Dermis blood vessel endothelial cell (primary cell): ENCODE measurements at regions not wholly inside any gene's neighbourhood (a gene's known extent, or its start where the extent isn't known, plus 50 kb on each side); places are given as distances from the start of the nearest gene placed in this dataset.

ENCODE experiments used
- DNase-seq: peaks from one replicate; pipeline ENCODE4 v3.0.0; 2010

GRCh38 chr9:79222483-79222882 lies 349.3 kb upstream of the TLE4 start:
- DNase-seq: no peak

GRCh38 chr9:79224672-79225433 lies 346.9 kb upstream of the TLE4 start:
- peak; percentile 2 for DNase-seq

- peak; percentile 72 for DNase-seq
These were observed 338.2 kb upstream of the TLE4 start for GRCh38 chr9:79233542-79233941.

- no peak for DNase-seq
These were observed 335.3 kb upstream of the TLE4 start for GRCh38 chr9:79236466-79236865.

- DNase-seq: no peak
These were observed 333.9 kb upstream of the TLE4 start for GRCh38 chr9:79237861-79238260.

- DNase-seq: no peak
These were observed 331.0 kb upstream of the TLE4 start for GRCh38 chr9:79240774-79241173.

- no peak for DNase-seq
These were observed 329.3 kb upstream of the TLE4 start for GRCh38 chr9:79242489-79242888.

GRCh38 chr9:79246170-79246569 lies 325.6 kb upstream of the TLE4 start:
- DNase-seq: no peak

- DNase-seq: no peak
These were observed 324.7 kb upstream of the TLE4 start for GRCh38 chr9:79247021-79247420.

GRCh38 chr9:79250806-79251205 lies 321.0 kb upstream of the TLE4 start:
- DNase-seq: no peak

- peak; percentile 6 for DNase-seq
These were observed 316.7 kb upstream of the TLE4 start for GRCh38 chr9:79254900-79255650.

- no peak for DNase-seq
These were observed 316.0 kb upstream of the TLE4 start for GRCh38 chr9:79255651-79256260.

- peak; percentile 4 for DNase-seq
These were observed 315.0 kb upstream of the TLE4 start for GRCh38 chr9:79256691-79257213.

GRCh38 chr9:79257228-79257781 lies 314.5 kb upstream of the TLE4 start:
- no peak for DNase-seq

GRCh38 chr9:79257790-79258351 lies 313.9 kb upstream of the TLE4 start:
- DNase-seq: no peak

- no peak for DNase-seq
These were observed 311.9 kb upstream of the TLE4 start for GRCh38 chr9:79259858-79260257.

GRCh38 chr9:79263628-79264027 lies 308.1 kb upstream of the TLE4 start:
- no peak for DNase-seq

- no peak for DNase-seq
These were observed 307.7 kb upstream of the TLE4 start for GRCh38 chr9:79264041-79264440.

GRCh38 chr9:79264511-79265355 lies 307.0 kb upstream of the TLE4 start:
- DNase-seq: no peak

GRCh38 chr9:79266986-79267385 lies 304.8 kb upstream of the TLE4 start:
- DNase-seq: no peak

- no peak for DNase-seq
These were observed 303.0 kb upstream of the TLE4 start for GRCh38 chr9:79268806-79269205.

- DNase-seq: no peak
These were observed 298.5 kb upstream of the TLE4 start for GRCh38 chr9:79273311-79273710.
